IPS DF 19.7 (cell line): ENCODE measurements at regions not wholly inside any gene's neighbourhood (a gene's known extent, or its start where the extent isn't known, plus 50 kb on each side); places are given as distances from the start of the nearest gene placed in this dataset.
A peak's percentile ranks its signal among the peaks of the same experiment; 100 is the strongest.

Experiments
- DNase-seq: peaks from one replicate; pipeline ENCODE4 v3.0.0-alpha.2; 2013; ENCODE audit warnings: low read depth, low spot score

DNA sequence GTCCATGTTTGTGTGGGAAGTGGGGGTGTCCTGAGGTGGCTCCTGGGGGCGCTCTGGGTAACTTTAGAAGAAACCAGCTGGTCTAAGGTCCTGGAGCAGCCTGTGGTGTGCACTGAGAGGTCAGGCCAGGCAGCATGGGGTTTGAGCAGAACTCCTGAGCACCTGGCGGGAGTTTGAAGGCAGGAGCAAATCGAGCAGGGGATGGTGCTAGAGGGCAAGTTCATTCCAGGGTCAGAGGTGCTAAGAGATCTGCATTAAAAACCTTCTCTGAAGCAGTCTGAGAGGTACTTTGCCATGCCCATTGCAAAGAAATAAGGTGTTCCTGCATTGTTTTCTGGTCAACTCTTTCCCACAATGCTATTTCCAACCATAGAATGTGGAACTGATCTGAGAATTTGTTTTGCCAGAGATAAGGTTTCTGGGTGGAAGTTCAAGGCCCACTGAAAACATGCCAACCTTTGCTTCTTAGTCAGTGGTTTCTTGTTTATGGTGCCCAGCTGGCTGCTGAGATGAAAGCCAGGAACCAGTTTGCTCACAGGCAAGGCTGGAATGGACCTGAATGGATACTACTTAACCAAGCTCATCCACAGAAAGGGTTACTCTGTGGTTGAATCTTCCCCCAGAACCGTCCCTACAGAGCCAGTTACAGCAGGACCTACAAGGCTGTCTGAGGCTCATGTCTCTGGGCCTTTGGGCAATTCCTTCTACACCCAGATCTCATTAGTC lies 136.3 kb upstream of the TMEM72 start:
- no peak for DNase-seq

GRCh38 chr10:44775402-44775741 lies 135.8 kb upstream of the TMEM72 start:
- no peak for DNase-seq

GRCh38 chr10:44776181-44776580 lies 135.0 kb upstream of the TMEM72 start:
- DNase-seq = no peak

DNA sequence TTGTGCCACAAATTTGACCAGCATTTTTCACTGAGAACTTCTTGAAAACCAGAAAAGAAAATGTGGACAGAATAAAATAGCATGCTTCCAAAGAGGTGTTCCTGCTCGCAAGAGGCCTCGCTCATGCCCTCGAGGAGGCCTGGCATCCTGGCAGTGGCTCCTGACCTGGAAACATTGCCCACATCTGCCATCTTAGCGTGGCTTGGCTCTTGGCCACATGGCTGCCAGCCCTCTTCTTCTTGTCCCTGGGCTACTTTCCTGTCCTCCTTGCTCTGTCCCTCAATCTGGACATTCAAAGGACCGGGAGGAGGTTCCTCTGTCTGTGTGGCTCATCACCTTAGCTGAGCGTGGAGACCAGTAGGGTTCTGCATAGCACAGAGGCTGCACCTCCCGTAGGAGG lies 131.6 kb upstream of the TMEM72 start:
- no peak for DNase-seq

- no peak for DNase-seq
Observed at GRCh38 chr10:44780426-44780825, 130.7 kb upstream of the TMEM72 start.

GRCh38 chr10:44781131-44781530 lies 130.0 kb upstream of the TMEM72 start:
- no peak for DNase-seq

DNA sequence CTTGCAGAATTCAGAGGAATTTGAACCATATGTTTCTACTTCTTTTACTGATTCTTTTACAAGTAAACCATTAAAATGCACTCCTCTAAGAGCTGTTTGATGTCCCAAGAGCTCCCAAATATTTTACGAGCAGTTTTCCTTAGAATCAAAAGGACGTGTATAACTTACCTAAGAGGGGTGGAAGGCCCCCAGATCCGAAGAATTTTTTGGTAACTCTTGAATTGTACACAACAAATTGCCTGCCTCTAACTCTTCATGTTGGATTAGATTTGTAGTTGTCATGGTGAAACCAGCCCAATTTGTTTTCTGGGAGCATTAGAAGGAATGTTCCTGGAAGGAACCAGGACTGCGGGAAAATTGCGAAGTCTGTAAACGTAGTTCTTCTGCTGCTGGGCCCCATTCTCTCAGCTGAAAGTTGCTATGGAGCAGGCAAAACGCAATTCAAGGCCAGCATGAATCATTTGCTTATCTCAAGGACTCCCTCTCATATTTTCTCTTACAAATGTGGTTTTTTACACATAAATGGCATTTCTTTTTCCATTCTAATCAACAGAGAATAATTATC lies 124.8 kb upstream of the TMEM72 start:
- no peak for DNase-seq

DNA sequence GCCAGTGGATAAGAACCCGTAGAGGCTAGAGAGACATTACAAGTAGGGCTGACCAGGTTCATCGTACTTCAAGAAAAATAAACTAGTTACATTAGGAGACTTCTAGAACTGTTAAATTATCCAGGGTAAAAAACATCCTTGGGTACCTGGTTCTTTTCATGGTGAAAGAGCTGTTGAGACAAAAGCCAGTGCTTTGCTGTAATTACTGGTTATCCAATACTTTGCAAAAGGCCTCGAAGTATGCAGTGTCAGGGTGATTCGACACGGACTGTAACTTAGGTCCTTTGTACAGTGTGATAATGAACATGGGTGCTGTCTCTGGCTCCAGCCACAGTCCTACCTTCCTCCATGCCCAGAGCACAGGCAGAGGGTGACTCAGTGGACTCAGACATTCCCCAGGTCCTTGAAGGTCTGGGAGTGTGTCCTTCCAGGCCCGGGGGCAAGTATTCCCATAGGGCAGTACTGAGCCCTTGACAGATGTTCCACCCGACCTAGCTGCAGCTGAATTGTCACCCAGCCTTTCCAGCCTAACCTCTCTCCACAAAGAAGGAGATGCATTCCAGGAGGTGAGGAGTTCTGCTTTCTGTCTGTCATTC lies 123.6 kb upstream of the TMEM72 start:
- no peak for DNase-seq

DNA sequence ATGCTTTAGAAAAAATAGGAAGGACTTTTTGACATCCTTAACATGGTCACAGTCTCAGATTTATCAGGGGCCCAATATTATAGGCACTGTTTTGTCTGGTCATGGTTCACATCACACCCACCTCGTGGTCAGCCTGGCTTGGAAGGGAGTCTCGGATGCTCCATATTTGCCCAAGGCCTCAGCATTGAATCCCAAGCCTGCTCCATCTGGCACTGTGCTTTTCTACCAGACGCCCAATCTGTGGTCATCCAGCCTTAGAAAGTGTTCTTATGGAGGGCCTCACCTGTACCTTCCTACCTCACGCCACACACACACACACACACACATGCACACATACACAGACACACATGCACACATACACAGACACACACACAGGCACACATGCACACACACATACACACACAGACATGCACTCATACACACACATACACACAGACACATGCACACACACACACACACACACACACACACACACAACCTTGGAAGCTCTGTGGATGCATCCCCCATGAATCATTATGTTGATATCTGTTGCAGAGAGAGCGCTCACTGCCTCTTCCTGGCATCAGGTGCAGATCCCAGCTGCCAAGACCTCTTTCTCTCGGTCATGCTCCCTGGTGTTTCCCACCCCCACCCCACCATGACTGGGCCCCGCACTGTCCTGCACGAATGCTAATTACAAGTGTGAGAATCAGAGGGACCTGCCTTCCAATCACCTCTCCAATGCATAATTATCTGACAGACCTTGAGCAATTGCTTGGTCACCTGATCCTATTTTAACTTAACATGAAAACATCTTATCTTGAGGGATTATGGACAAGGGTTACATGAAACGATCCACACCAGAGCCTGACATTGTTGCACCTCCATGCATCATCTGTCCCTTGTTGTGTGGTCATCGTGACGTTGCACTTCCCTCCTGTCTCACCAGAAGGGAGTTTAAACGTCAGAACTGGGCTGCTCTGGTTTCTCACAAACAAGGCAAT lies 122.7 kb upstream of the TMEM72 start:
- no peak for DNase-seq

DNA sequence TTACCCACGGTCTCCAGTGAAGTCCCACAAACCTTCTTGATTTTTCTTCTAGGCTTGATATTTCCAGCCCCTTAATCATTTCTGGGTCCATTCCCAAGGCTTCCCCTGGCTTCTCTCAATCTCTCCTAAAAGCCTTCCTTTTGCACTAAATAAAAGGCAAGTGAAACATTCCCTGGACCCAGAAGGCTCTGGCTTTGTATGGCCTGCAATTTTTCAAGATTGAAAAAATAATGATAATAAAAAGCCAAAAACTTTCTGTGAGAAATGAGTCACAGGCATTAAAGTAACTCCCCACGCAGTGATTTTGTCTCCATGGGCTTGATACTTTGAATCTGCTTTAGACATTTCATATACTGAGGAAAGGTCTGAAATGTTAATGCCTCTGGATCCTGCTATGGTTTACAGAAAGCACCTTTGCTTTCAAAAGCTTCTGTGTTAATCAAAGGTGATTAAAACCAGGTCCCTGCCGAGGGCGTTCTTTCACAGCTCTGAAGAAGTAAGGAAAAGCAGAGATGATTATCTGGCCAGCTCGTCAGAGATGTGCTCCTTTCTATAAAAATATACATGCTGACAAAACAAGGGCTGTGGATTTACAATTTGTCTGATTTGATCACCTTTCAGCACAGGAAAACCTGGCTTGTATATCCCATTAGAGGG lies 118.9 kb upstream of the TMEM72 start:
- no peak for DNase-seq

- DNase-seq = no peak
Observed at GRCh38 chr10:44799966-44800365, 111.2 kb upstream of the TMEM72 start.

GRCh38 chr10:44801383-44802327 lies 109.5 kb upstream of the TMEM72 start:
- DNase-seq = no peak

GRCh38 chr10:44803862-44804261 lies 107.3 kb upstream of the TMEM72 start:
- no peak for DNase-seq

GRCh38 chr10:44804661-44805060 lies 106.5 kb upstream of the TMEM72 start:
- no peak for DNase-seq

- DNase-seq = no peak
Observed at GRCh38 chr10:44805466-44806210, 105.5 kb upstream of the TMEM72 start.

DNA sequence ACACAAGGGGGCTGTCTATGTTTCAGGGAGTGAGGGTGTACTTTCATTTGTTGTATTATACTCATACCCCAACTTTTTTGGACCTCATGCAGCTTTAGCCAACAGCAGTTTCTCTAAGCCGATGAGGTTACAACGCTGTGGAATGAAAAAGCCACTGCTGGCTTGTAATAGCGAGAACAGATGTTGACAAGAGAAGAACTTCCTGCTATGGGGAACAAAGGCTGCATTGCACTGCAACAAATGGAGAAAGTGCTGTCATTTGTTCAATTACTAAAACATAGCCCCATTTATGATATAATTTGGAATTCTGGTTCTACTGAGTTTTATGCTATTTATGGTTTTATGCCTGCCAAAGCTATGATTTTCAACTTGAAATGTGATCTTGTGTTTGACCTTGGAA lies 104.2 kb upstream of the TMEM72 start:
- DNase-seq = no peak

GRCh38 chr10:44807451-44807850 lies 103.7 kb upstream of the TMEM72 start:
- no peak for DNase-seq

DNA sequence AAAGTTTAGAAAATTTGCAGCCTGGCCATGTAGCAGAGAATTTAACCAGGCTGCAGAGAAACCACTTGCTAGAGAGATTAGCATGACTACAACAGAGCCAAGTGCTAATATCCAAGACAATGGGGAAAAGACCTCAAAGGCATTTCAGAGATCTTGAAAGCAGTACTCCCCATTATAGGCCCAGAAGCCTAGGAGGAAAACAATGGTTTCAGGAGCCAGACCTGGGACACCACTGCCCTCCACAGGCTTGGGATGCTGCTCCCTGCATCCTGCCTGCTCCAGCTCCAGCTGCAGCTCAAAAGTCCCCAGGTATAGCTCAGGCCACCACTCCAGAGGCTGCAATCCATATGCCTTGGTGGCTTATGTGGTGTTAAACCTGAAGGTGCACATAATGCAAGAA lies 101.5 kb upstream of the TMEM72 start:
- peak; percentile 85 for DNase-seq

DNA sequence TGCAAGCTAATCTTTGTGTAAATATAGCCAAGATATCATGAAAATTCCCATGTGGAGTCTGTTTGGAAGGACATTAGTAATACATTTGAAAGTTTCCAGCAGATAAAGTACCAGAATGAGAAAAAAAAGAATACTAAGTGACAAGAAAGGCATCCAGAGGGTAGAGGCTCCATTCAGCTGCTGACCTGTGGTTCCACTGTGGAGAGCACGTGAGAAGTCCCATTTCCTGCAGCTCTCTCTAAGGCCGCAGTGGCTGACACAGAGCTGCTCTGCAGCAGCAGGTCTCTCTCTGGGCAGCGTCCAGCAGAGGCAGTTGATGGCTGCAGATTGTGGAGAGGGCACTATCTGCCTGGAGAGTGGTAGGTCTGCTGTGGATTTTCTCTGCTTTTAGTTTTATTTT lies 100.1 kb upstream of the TMEM72 start:
- DNase-seq = no peak

DNA sequence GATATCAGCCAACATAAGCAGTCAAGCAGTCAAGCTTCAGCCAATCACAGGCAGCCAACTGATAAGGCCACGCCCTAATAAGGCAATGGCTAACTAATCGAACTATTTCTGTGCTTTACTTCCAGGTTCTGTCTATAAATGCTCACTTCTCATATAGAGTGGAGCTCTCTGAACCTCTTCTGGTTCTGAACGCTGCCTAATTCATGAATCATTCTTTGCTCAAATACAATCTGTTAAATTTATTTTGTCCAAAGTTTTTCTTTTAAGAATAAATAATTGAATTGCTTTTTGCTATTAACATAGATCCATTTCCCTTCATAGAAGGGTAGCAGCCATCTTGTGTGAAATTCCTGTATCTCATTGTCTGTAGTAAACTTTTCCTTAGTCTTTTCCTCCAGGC lies 97.9 kb upstream of the TMEM72 start:
- DNase-seq = no peak
